ENCODE measurements at regions not wholly inside any gene's neighbourhood (a gene's known extent, or its start where the extent isn't known, plus 50 kb on each side); places are given as distances from the start of the nearest gene placed in this dataset.

DNA sequence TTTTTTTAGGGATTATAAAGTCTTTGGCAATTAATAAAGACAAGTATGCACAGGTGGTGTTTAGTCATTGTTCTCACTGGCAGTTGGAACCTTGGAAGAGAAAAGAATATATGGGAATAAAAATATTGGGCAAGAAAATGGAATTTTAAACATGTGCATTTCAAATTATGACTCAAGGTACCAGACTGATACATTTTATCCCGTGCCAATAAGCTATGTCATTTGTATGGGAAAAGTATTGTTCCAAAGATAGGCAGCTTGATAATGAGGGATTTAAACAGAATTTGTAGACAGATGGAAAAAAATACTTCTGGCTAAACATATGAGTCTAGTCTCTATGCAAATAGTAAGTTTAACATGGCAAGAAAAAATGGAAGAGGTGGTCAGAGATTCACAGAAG, 169.5 kb upstream of the UFM1 start:
- TF ChIP-seq POLR2A (IDR thresholded peaks at IDR 0.05; ENCODE audit: low read depth, low read length) (no peak), POLR2AphosphoS5 (IDR thresholded peaks at IDR 0.05; ENCODE audit: low read depth, low read length) (no peak), POU2F2 (IDR thresholded peaks at IDR 0.05; ENCODE audit: low read depth, low read length) (no peak), TAF1 (IDR thresholded peaks at IDR 0.05; ENCODE audit: low read depth, low read length) (no peak), PAX5 (IDR thresholded peaks at IDR 0.05; ENCODE audit: insufficient read depth, low read length, severe bottlenecking) (no peak)
